BJ (cell line): ENCODE measurements at regions not wholly inside any gene's neighbourhood (a gene's known extent, or its start where the extent isn't known, plus 50 kb on each side); places are given as distances from the start of the nearest gene placed in this dataset.

ENCODE experiments used
- CTCF ChIA-PET: fragments of 350-600 bp; formaldehyde crosslinking; extraction: SDS; loops from one replicate; lab custom pipeline; 2021; ENCODE audit warnings: antibody characterized with exemption, inconsistent platforms; lab: Yijun Ruan, JAX
- POLR2A ChIA-PET: fragments of 300-600 bp; sonication (Branson Sonifier 250); formaldehyde crosslinking; extraction: SDS; loops from one replicate; lab custom pipeline; 2021; ENCODE audit warnings: antibody characterized with exemption; lab: Charles Lee
- DNase-seq: peaks from one replicate; pipeline ENCODE4 v3.0.0-alpha.2; 2011; ENCODE audit warnings: low read depth
- H3K27me3 ChIP-seq: 2 replicates; pipeline ENCODE4 v1.6.0; 2011; ENCODE audit warnings: low read length; ENCODE audit not compliant: control insufficient read depth, insufficient read depth
- H3K36me3 ChIP-seq: 2 replicates; pipeline ENCODE4 v1.5.1; 2011; ENCODE audit warnings: low read length; ENCODE audit not compliant: control insufficient read depth, insufficient read depth
- H3K4me3 ChIP-seq: 2 replicates; pipeline ENCODE4 v1.5.1; 2011; ENCODE audit warnings: low read depth, mild to moderate bottlenecking, control low read depth, low read length
- TF ChIP-seq, protein P1 (sequence below): IDR thresholded peaks from 2 replicates; pipeline ENCODE4 v1.5.1; 2011; ENCODE audit warnings: low read depth, mild to moderate bottlenecking, control low read depth, inconsistent platforms, low read length, moderate library complexity; ENCODE audit not compliant: insufficient read depth

DNA sequence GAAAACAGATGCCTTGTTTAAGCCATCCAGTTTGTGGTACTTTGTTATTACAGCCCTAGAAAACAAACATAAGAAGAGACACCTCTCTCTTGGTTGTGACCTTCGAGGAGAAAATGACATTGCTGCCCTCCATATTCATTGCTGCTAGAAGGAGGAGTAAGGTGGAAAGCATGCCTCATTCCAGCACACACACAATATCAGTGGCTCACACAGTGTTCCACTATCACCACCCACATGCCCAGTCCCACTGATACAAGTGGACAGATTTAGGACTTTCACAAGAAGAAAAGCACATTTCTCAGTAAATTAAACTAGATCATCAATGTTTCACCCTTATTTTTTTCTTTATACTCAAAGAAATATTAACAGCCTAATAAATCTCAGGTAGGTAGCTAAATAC, 143.6 kb downstream of the PHLDA1 start:
- no peak for DNase-seq
- Histone ChIP-seq H3K27me3 (no peaks in the 10 kb centered on the region), H3K4me3 (no peak overlapping the region), H3K36me3 (no peaks in the 10 kb centered on the region)
- TF ChIP-seq, protein P1, sequence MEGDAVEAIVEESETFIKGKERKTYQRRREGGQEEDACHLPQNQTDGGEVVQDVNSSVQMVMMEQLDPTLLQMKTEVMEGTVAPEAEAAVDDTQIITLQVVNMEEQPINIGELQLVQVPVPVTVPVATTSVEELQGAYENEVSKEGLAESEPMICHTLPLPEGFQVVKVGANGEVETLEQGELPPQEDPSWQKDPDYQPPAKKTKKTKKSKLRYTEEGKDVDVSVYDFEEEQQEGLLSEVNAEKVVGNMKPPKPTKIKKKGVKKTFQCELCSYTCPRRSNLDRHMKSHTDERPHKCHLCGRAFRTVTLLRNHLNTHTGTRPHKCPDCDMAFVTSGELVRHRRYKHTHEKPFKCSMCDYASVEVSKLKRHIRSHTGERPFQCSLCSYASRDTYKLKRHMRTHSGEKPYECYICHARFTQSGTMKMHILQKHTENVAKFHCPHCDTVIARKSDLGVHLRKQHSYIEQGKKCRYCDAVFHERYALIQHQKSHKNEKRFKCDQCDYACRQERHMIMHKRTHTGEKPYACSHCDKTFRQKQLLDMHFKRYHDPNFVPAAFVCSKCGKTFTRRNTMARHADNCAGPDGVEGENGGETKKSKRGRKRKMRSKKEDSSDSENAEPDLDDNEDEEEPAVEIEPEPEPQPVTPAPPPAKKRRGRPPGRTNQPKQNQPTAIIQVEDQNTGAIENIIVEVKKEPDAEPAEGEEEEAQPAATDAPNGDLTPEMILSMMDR: no peak
- ChIA-PET CTCF (interaction anchor here (1.5 kb wide), 1 partner anchor 10 kb away, joined by 6 read pairs; no protein-coding TSS in a partner anchor), POLR2A (no interaction called here)

DNA sequence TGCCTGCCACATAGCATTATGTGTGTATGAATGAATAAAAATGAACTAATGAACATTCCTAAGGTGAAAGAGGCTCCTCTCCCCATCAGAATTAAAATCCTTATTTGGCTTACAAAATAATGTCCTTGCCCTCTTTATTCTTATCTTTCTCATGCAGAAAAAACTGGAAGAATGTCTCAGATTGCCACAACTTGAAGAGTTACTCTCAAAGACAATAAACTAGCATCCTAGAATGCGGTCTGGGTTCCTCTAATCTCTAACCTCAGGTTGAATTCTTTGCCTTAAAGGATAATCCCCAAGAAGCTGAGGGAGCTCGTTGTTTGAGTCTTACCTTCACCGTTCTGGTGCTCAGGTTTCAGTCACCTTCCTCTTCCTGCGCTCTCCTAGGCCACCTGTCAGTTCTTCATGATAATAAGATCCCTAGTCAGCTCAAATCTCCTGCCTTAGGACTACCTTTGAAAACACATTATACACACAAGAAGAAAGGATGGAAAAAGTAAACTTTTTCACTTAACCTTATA, 147.1 kb downstream of the PHLDA1 start:
- no peaks in the 10 kb centered on the region for H3K27me3 ChIP-seq
- TF ChIP-seq, protein P1: no peak
- ChIA-PET POLR2A (no interaction called here), CTCF (no interaction called here)
- no peak for DNase-seq
- no peaks in the 10 kb centered on the region for H3K36me3 ChIP-seq
- no peak overlapping the region for H3K4me3 ChIP-seq

DNA sequence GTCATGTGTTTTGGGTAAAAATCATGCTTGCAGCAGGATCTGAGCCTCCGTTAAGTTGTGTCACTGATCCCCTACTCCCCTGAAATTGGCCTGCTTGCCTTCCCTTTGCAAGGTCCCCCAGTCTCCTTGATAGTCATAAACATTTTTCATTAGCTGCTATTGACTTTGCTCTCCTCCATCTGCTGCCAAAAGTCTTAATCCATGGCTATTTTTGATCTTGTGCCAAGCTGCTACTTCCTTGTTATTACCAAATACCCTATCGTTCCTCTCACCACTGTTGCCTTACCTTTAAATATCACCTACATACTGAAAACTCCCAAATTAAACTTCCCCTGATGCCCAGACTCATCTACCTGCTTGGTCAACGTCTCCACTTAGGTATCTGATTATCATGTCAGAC, 148.3 kb downstream of the PHLDA1 start:
- POLR2A ChIA-PET: no interaction called here
- TF ChIP-seq, protein P1: no peak
- no peaks in the 10 kb centered on the region for H3K27me3 ChIP-seq
- CTCF ChIA-PET: interaction anchor here (1.2 kb wide), 1 partner anchor 550 kb away, joined by 3 read pairs; no protein-coding TSS in a partner anchor
- H3K36me3 ChIP-seq: no peaks in the 10 kb centered on the region
- DNase-seq: no peak
- no peak overlapping the region for H3K4me3 ChIP-seq

DNA sequence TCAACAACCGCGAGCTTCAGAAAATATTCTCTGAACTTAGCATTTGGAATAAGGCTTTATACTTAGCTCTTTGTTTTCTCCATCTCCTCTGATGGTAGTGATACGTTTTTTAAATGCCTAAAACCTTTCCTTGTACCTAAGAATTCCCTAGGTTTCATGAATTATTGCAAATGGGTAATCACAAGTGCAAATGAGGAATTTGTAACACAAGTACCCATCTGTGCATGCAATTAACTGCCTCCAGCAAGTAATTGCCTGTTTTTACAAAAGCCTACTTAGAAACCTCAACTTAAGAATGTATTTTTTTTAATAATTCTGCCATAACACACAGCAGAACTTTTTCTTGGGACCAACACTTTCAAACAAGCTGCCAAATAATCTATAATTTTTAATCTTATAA, 149.2 kb downstream of the PHLDA1 start:
- H3K4me3 ChIP-seq: no peak overlapping the region
- ChIA-PET POLR2A (no interaction called here), CTCF (interaction anchor here (0.9 to 1.2 kb wide), 2 partner anchors 12 to 551 kb away, joined by 3 read pairs; no protein-coding TSS in a partner anchor)
- no peaks in the 10 kb centered on the region for H3K36me3 ChIP-seq
- TF ChIP-seq, protein P1: no peak
- DNase-seq: no peak
- H3K27me3 ChIP-seq: no peaks in the 10 kb centered on the region

DNA sequence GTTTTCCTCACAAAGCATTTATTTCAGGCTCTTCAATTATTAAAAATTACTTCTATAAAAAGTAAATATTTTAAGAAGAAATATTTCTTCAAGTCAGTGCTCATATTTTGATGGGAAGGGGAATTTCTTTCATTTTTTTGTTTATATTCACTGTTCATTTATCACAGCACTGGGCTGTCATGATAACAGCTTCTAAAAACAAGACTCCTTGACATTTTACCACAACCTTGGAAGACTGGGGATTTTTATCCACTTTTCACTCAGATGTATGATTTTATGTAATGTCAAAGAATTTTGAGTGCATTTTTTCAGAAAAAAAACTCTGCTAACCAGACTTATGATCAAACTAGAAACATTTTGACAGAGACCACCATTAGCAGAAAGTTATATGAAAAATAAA, 149.7 kb downstream of the PHLDA1 start:
- Histone ChIP-seq H3K36me3 (no peaks in the 10 kb centered on the region), H3K4me3 (no peak overlapping the region), H3K27me3 (no peaks in the 10 kb centered on the region)
- CTCF ChIA-PET: interaction anchor here (0.9 to 1.0 kb wide), 2 partner anchors 11 to 12 kb away, joined by 3 read pairs; no protein-coding TSS in a partner anchor
- TF ChIP-seq, protein P1: no peak
- no peak for DNase-seq
- POLR2A ChIA-PET: no interaction called here
